ENCODE measurements at regions not wholly inside any gene's neighbourhood (a gene's known extent, or its start where the extent isn't known, plus 50 kb on each side); places are given as distances from the start of the nearest gene placed in this dataset.

- DNase-seq: no peak
- in situ Hi-C loops (cut with MboI; ENCODE audit: low pct_unique_long_range_greater_than_20kb, low sequenced_read_pairs): no loop called here
Measured at GRCh38 chr6:140957386-140957785, 1175.3 kb upstream of the GJE1 start.

GRCh38 chr6:140956571-140957369, 1176.0 kb upstream of the GJE1 start:
- in situ Hi-C loops (cut with MboI; ENCODE audit: low pct_unique_long_range_greater_than_20kb, low sequenced_read_pairs): no loop called here
- no peak for DNase-seq

GRCh38 chr6:140940251-140940925, 1192.3 kb upstream of the GJE1 start:
- in situ Hi-C loops (cut with MboI; ENCODE audit: low pct_unique_long_range_greater_than_20kb, low sequenced_read_pairs): no loop called here
- no peak for DNase-seq

GRCh38 chr6:140932909-140933308, 1199.8 kb upstream of the GJE1 start:
- DNase-seq: no peak
- in situ Hi-C loops (cut with MboI; ENCODE audit: low pct_unique_long_range_greater_than_20kb, low sequenced_read_pairs): no loop called here

- in situ Hi-C loops (cut with MboI; ENCODE audit: low pct_unique_long_range_greater_than_20kb, low sequenced_read_pairs): no loop called here
Measured at GRCh38 chr6:140931581-140931980, 1201.1 kb upstream of the GJE1 start.

GRCh38 chr6:140929121-140929520, 1203.6 kb upstream of the GJE1 start:
- in situ Hi-C loops (cut with MboI; ENCODE audit: low pct_unique_long_range_greater_than_20kb, low sequenced_read_pairs): no loop called here
- DNase-seq: no peak

More at GRCh38 chr6:140931581-140931980, 1201.1 kb upstream of the GJE1 start:
- DNase-seq: no peak

GRCh38 chr6:140923048-140923447, 1209.7 kb upstream of the GJE1 start:
- in situ Hi-C loops (cut with MboI; ENCODE audit: low pct_unique_long_range_greater_than_20kb, low sequenced_read_pairs): no loop called here
- no peak for DNase-seq

- in situ Hi-C loops (cut with MboI; ENCODE audit: low pct_unique_long_range_greater_than_20kb, low sequenced_read_pairs): no loop called here
- peak; percentile 71 for DNase-seq
Measured at GRCh38 chr6:140921366-140922226, 1211.1 kb upstream of the GJE1 start.

- in situ Hi-C loops (cut with MboI; ENCODE audit: low pct_unique_long_range_greater_than_20kb, low sequenced_read_pairs): no loop called here
- DNase-seq: no peak
Measured at GRCh38 chr6:140917911-140918310, 1214.8 kb upstream of the GJE1 start.

GRCh38 chr6:140915551-140915950, 1217.2 kb upstream of the GJE1 start:
- in situ Hi-C loops (cut with MboI; ENCODE audit: low pct_unique_long_range_greater_than_20kb, low sequenced_read_pairs): no loop called here
- DNase-seq: no peak

- in situ Hi-C loops (cut with MboI; ENCODE audit: low pct_unique_long_range_greater_than_20kb, low sequenced_read_pairs): no loop called here
- DNase-seq: no peak
Measured at GRCh38 chr6:140915103-140915502, 1217.6 kb upstream of the GJE1 start.

GRCh38 chr6:140912686-140913085, 1220.0 kb upstream of the GJE1 start:
- in situ Hi-C loops (cut with MboI; ENCODE audit: low pct_unique_long_range_greater_than_20kb, low sequenced_read_pairs): no loop called here
- no peak for DNase-seq

- in situ Hi-C loops (cut with MboI; ENCODE audit: low pct_unique_long_range_greater_than_20kb, low sequenced_read_pairs): no loop called here
- no peak for DNase-seq
Measured at GRCh38 chr6:140909625-140910024, 1223.1 kb upstream of the GJE1 start.

- in situ Hi-C loops (cut with MboI; ENCODE audit: low pct_unique_long_range_greater_than_20kb, low sequenced_read_pairs): no loop called here
- DNase-seq: no peak
Measured at GRCh38 chr6:140909156-140909555, 1223.6 kb upstream of the GJE1 start.

GRCh38 chr6:140908505-140908904, 1224.2 kb upstream of the GJE1 start:
- no peak for DNase-seq
- in situ Hi-C loops (cut with MboI; ENCODE audit: low pct_unique_long_range_greater_than_20kb, low sequenced_read_pairs): no loop called here

- DNase-seq: no peak
- in situ Hi-C loops (cut with MboI; ENCODE audit: low pct_unique_long_range_greater_than_20kb, low sequenced_read_pairs): no loop called here
Measured at GRCh38 chr6:140907235-140907634, 1225.5 kb upstream of the GJE1 start.

GRCh38 chr6:140905724-140906123, 1227.0 kb upstream of the GJE1 start:
- in situ Hi-C loops (cut with MboI; ENCODE audit: low pct_unique_long_range_greater_than_20kb, low sequenced_read_pairs): no loop called here
- DNase-seq: no peak

GRCh38 chr6:140905050-140905449, 1227.7 kb upstream of the GJE1 start:
- DNase-seq: no peak
- in situ Hi-C loops (cut with MboI; ENCODE audit: low pct_unique_long_range_greater_than_20kb, low sequenced_read_pairs): no loop called here

GRCh38 chr6:140897804-140898573, 1234.7 kb upstream of the GJE1 start:
- in situ Hi-C loops (cut with MboI; ENCODE audit: low pct_unique_long_range_greater_than_20kb, low sequenced_read_pairs): no loop called here

More at GRCh38 chr6:140897804-140898573, 1234.7 kb upstream of the GJE1 start:
- DNase-seq: peak; percentile 89
